ENCODE measurements at regions not wholly inside any gene's neighbourhood (a gene's known extent, or its start where the extent isn't known, plus 50 kb on each side); places are given as distances from the start of the nearest gene placed in this dataset.

GRCh38 chr9:85172001-85172978 lies 502.8 kb downstream of the NTRK2 start:
- TF ChIP-seq, protein P1, sequence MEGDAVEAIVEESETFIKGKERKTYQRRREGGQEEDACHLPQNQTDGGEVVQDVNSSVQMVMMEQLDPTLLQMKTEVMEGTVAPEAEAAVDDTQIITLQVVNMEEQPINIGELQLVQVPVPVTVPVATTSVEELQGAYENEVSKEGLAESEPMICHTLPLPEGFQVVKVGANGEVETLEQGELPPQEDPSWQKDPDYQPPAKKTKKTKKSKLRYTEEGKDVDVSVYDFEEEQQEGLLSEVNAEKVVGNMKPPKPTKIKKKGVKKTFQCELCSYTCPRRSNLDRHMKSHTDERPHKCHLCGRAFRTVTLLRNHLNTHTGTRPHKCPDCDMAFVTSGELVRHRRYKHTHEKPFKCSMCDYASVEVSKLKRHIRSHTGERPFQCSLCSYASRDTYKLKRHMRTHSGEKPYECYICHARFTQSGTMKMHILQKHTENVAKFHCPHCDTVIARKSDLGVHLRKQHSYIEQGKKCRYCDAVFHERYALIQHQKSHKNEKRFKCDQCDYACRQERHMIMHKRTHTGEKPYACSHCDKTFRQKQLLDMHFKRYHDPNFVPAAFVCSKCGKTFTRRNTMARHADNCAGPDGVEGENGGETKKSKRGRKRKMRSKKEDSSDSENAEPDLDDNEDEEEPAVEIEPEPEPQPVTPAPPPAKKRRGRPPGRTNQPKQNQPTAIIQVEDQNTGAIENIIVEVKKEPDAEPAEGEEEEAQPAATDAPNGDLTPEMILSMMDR (IDR thresholded peaks at IDR 0.05) = no peak
- no peak for TF ChIP-seq EP300 (IDR thresholded peaks at IDR 0.05)
- no peak for TF ChIP-seq POLR2AphosphoS5 (IDR thresholded peaks at IDR 0.05)
- no peak for TF ChIP-seq POLR2A (IDR thresholded peaks at IDR 0.05)
